ENCODE measurements at regions not wholly inside any gene's neighbourhood (a gene's known extent, or its start where the extent isn't known, plus 50 kb on each side); places are given as distances from the start of the nearest gene placed in this dataset.

GRCh38 chr9:32247168-32247567, 137.3 kb upstream of the ACO1 start:
- DNase-seq, result no peak

GRCh38 chr9:32248189-32248712, 136.2 kb upstream of the ACO1 start:
- DNase-seq, result no peak

GRCh38 chr9:32251539-32251938, 132.9 kb upstream of the ACO1 start:
- DNase-seq, result no peak

GRCh38 chr9:32253731-32254130, 130.7 kb upstream of the ACO1 start:
- DNase-seq, result no peak

- no peak for DNase-seq
Measured at GRCh38 chr9:32255026-32255425, 129.4 kb upstream of the ACO1 start.

- DNase-seq, result no peak
Measured at GRCh38 chr9:32258482-32258881, 126.0 kb upstream of the ACO1 start.

GRCh38 chr9:32260151-32260862, 124.1 kb upstream of the ACO1 start:
- no peak for DNase-seq

GRCh38 chr9:32264170-32264864, 120.1 kb upstream of the ACO1 start:
- no peak for DNase-seq

GRCh38 chr9:32265037-32265436, 119.4 kb upstream of the ACO1 start:
- no peak for DNase-seq

GRCh38 chr9:32278991-32279390, 105.5 kb upstream of the ACO1 start:
- DNase-seq, result no peak

- DNase-seq, result no peak
Measured at GRCh38 chr9:32289756-32290155, 94.7 kb upstream of the ACO1 start.

- DNase-seq, result no peak
Measured at GRCh38 chr9:32291370-32291769, 93.1 kb upstream of the ACO1 start.

- DNase-seq, result no peak
Measured at GRCh38 chr9:32292611-32293010, 91.8 kb upstream of the ACO1 start.

- no peak for DNase-seq
Measured at GRCh38 chr9:32293091-32293490, 91.4 kb upstream of the ACO1 start.

GRCh38 chr9:32294106-32294505, 90.3 kb upstream of the ACO1 start:
- DNase-seq, result no peak

GRCh38 chr9:32300373-32300772, 84.1 kb upstream of the ACO1 start:
- no peak for DNase-seq

- no peak for DNase-seq
Measured at GRCh38 chr9:32304495-32304894, 79.9 kb upstream of the ACO1 start.

GRCh38 chr9:32306006-32306405, 78.4 kb upstream of the ACO1 start:
- no peak for DNase-seq

GRCh38 chr9:32319312-32319929, 65.0 kb upstream of the ACO1 start:
- DNase-seq, result no peak

GRCh38 chr9:32322622-32323021, 61.8 kb upstream of the ACO1 start:
- DNase-seq, result no peak

GRCh38 chr9:32326146-32326545, 58.3 kb upstream of the ACO1 start:
- no peak for DNase-seq

- DNase-seq, result no peak
Measured at GRCh38 chr9:32331240-32331639, 53.2 kb upstream of the ACO1 start.

GRCh38 chr9:32334112-32334511, 50.3 kb upstream of the ACO1 start:
- DNase-seq, result no peak

Data from activated CD8-positive, alpha-beta memory T cell treated with anti-CD3 and anti-CD28 coated beads for 24 hours (primary cell).